H54 (cell line): ENCODE measurements at regions not wholly inside any gene's neighbourhood (a gene's known extent, or its start where the extent isn't known, plus 50 kb on each side); places are given as distances from the start of the nearest gene placed in this dataset.

Experiments used
- DNase-seq: peaks from one replicate; pipeline ENCODE4 v3.0.0; 2011; ENCODE audit warnings: low spot score, mixed read lengths; ENCODE audit not compliant: insufficient read length
- FAIRE-seq: peaks from 3 replicates; lab custom pipeline; 2011; peaks lifted over from hg19 to GRCh38; lab: Jason Lieb, UNC
- POLR2A ChIP-seq: IDR thresholded peaks from 2 replicates; pipeline ENCODE4 v1.6.1; 2011; ENCODE audit warnings: low read depth, mild to moderate bottlenecking, low read length

GRCh38 chr6:1077478-1078416, 234.2 kb upstream of the FOXQ1 start:
- TF ChIP-seq POLR2A: no peak
- no peak for FAIRE-seq
- DNase-seq: no peak

GRCh38 chr6:1076531-1077459, 235.1 kb upstream of the FOXQ1 start:
- TF ChIP-seq POLR2A: no peak
- DNase-seq (no peak), FAIRE-seq (no peak)

- TF ChIP-seq POLR2A: no peak
- DNase-seq: no peak
- no peak for FAIRE-seq
These were observed 236.0 kb upstream of the FOXQ1 start for GRCh38 chr6:1075880-1076279.

- no peak for DNase-seq
- no peak for FAIRE-seq
- TF ChIP-seq POLR2A: no peak
These were observed 236.5 kb upstream of the FOXQ1 start for GRCh38 chr6:1075444-1075843.

GRCh38 chr6:1070085-1070521, 241.8 kb upstream of the FOXQ1 start:
- TF ChIP-seq POLR2A: no peak
- no peak for DNase-seq
- FAIRE-seq: no peak

- DNase-seq (no peak), FAIRE-seq (no peak)
- TF ChIP-seq POLR2A: no peak
These were observed 243.0 kb upstream of the FOXQ1 start for GRCh38 chr6:1068905-1069304.

GRCh38 chr6:1068068-1068467, 243.8 kb upstream of the FOXQ1 start:
- DNase-seq: no peak
- TF ChIP-seq POLR2A: no peak
- FAIRE-seq: no peak

- TF ChIP-seq POLR2A: no peak
- no peak for DNase-seq
- no peak for FAIRE-seq
These were observed 244.6 kb upstream of the FOXQ1 start for GRCh38 chr6:1067346-1067745.

- DNase-seq (no peak), FAIRE-seq (no peak)
- TF ChIP-seq POLR2A: no peak
These were observed 245.3 kb upstream of the FOXQ1 start for GRCh38 chr6:1066449-1067090.

GRCh38 chr6:1065986-1066385, 245.9 kb upstream of the FOXQ1 start:
- TF ChIP-seq POLR2A: no peak
- FAIRE-seq (no peak), DNase-seq (no peak)

GRCh38 chr6:1063671-1064355, 248.1 kb upstream of the FOXQ1 start:
- FAIRE-seq (no peak), DNase-seq (no peak)
- no peak for TF ChIP-seq POLR2A

- FAIRE-seq (no peak), DNase-seq (no peak)
- no peak for TF ChIP-seq POLR2A
These were observed 248.9 kb upstream of the FOXQ1 start for GRCh38 chr6:1062786-1063545.
